Endothelial cell of umbilical vein (primary cell): ENCODE measurements at regions not wholly inside any gene's neighbourhood (a gene's known extent, or its start where the extent isn't known, plus 50 kb on each side); places are given as distances from the start of the nearest gene placed in this dataset.

Experiments used
- BruUV-seq: library from RNA; stranded (reverse); fragments of 400-500 nt; replicated peaks from 2 replicates; lab custom pipeline; 2021; lab: Mats Ljungman, UMichigan
- CTCF ChIA-PET: fragments of 300-600, 350-600 bp; sonication (Branson Sonifier 250); formaldehyde crosslinking; loops from one replicate; lab custom pipeline; 2021; ENCODE audit warnings: antibody characterized with exemption, inconsistent platforms; lab: Charles Lee
- POLR2A ChIA-PET: fragments of 300-600, 350-600 bp; sonication (Branson Sonifier 250); formaldehyde crosslinking; loops from one replicate; lab custom pipeline; 2021; ENCODE audit warnings: antibody characterized with exemption, inconsistent platforms; lab: Charles Lee
- DNase-seq: peaks from one replicate; pipeline ENCODE4 v3.0.0-alpha.2; 2011; ENCODE audit warnings: low read depth, low spot score
- FAIRE-seq: peaks from 2 replicates; lab custom pipeline; 2011; peaks lifted over from hg19 to GRCh38; lab: Jason Lieb, UNC
- H2AFZ ChIP-seq: 2 replicates; pipeline ENCODE4 v1.6.0; 2012; ENCODE audit warnings: low read depth, low read length, control low read depth, inconsistent platforms
- H3K27ac ChIP-seq: 2 replicates; pipeline ENCODE4 v1.5.1; 2011; ENCODE audit warnings: low read depth, mild to moderate bottlenecking, control low read depth, low read length, moderate library complexity; ENCODE audit not compliant: insufficient read depth
- H3K27me3 ChIP-seq, 2 experiments: 2 replicates each; pipeline versions ENCODE4 v1.6.0 to v1.6.1; 2011; ENCODE audit warnings: low read length in 2 of 2, mixed read lengths in 1 of 2; ENCODE audit not compliant: control insufficient read depth in 2 of 2, insufficient read depth in 2 of 2
- H3K36me3 ChIP-seq, 2 experiments: 2 replicates in 1 of 2; 3 replicates in 1 of 2; pipeline ENCODE4 v1.5.1; 2011; ENCODE audit warnings: low read length in 2 of 2, mild to moderate bottlenecking in 1 of 2, moderate library complexity in 1 of 2; ENCODE audit not compliant: control insufficient read depth in 2 of 2, insufficient read depth in 2 of 2; ENCODE audit errors: extremely low read depth in 1 of 2
- H3K4me1 ChIP-seq: 3 replicates; pipeline ENCODE4 v1.5.1; 2011; ENCODE audit warnings: mild to moderate bottlenecking, low read length; ENCODE audit not compliant: control insufficient read depth, insufficient read depth; ENCODE audit errors: extremely low read depth
- H3K4me2 ChIP-seq: 2 replicates; pipeline ENCODE4 v1.6.1; 2011; ENCODE audit warnings: low read length, control low read depth, mixed read lengths; ENCODE audit not compliant: insufficient read depth
- H3K4me3 ChIP-seq, 3 experiments: fragments of 200-600 bp in 1 of 3; sonication (generic), shearing (Covaris generic) in 1 of 3; replicated peaks in 1 of 3; 2 replicates each; pipeline ENCODE4 v1.5.1; 2011 to 2016; ENCODE audit warnings: control low read depth in 3 of 3, low read length in 3 of 3, mild to moderate bottlenecking in 2 of 3, inconsistent platforms in 1 of 3, low read depth in 1 of 3, moderate library complexity in 1 of 3; ENCODE audit not compliant: insufficient read depth in 1 of 3
- H3K79me2 ChIP-seq: 2 replicates; pipeline ENCODE4 v1.6.0; 2012; ENCODE audit warnings: low read length, inconsistent platforms; ENCODE audit not compliant: control insufficient read depth, insufficient read depth
- H3K9ac ChIP-seq: replicated peaks from 2 replicates; pipeline ENCODE3; 2011; ENCODE audit warnings: low read length, control low read depth; ENCODE audit not compliant: insufficient read depth; ENCODE audit errors: extremely low read depth
- H3K9me1 ChIP-seq: replicated peaks from 3 replicates; pipeline ENCODE4 v1.6.0; 2011; ENCODE audit warnings: mild to moderate bottlenecking, low read length; ENCODE audit not compliant: control insufficient read depth, insufficient read depth; ENCODE audit errors: extremely low read depth
- H3K9me3 ChIP-seq: replicated peaks from 2 replicates; pipeline ENCODE4 v1.5.1; 2012; ENCODE audit warnings: low read length, inconsistent platforms; ENCODE audit not compliant: control insufficient read depth, insufficient read depth
- H4K20me1 ChIP-seq: replicated peaks from 2 replicates; pipeline ENCODE3; 2011; ENCODE audit warnings: mild to moderate bottlenecking, low read length; ENCODE audit not compliant: control insufficient read depth, insufficient read depth; ENCODE audit errors: extremely low read depth
- EZH2 ChIP-seq: IDR thresholded peaks from 2 replicates; pipeline ENCODE4 v1.6.1; 2012; ENCODE audit warnings: borderline replicate concordance, low read depth, mild to moderate bottlenecking, moderate library complexity, low read length, inconsistent platforms; ENCODE audit not compliant: severe bottlenecking
- FOS ChIP-seq: IDR thresholded peaks from 2 replicates; pipeline ENCODE4 v1.6.1; 2011; ENCODE audit warnings: mild to moderate bottlenecking, low read length, moderate library complexity, borderline replicate concordance; ENCODE audit not compliant: insufficient read depth
- GATA2 ChIP-seq: IDR thresholded peaks from 2 replicates; pipeline ENCODE4 v1.7.0; 2011; ENCODE audit warnings: low read depth, mild to moderate bottlenecking, moderate library complexity, mixed read lengths, low read length; ENCODE audit not compliant: insufficient read length, insufficient read depth
- JUN ChIP-seq: IDR thresholded peaks from 2 replicates; pipeline ENCODE4 v1.6.1; 2011; ENCODE audit warnings: borderline replicate concordance, low read depth; ENCODE audit not compliant: insufficient read length, insufficient read depth
- MYC ChIP-seq: IDR thresholded peaks from one replicate; pipeline ENCODE4 v1.6.1; 2011; ENCODE audit warnings: mild to moderate bottlenecking, low read depth, low read length
- POLR2A ChIP-seq: IDR thresholded peaks from 2 replicates; pipeline ENCODE4 v1.6.1; 2012; ENCODE audit warnings: low read depth, mild to moderate bottlenecking, control low read depth, low read length
- POLR2AphosphoS5 ChIP-seq: IDR thresholded peaks from 2 replicates; pipeline ENCODE4 v1.6.1; 2012; ENCODE audit warnings: low read depth, mild to moderate bottlenecking, control low read depth, low read length, moderate library complexity; ENCODE audit not compliant: insufficient read depth
- dilution Hi-C: fragments of 300-500 bp; cut with MboI; formaldehyde crosslinking; loops from one replicate; pipeline ENCODE4 v1.15.0; 2019; ENCODE audit warnings: low sequenced_read_pairs; ENCODE audit not compliant: extremely low pct_ligation_motif_present
- intact Hi-C: fragments of 100-400 bp; cut with micrococcal nuclease; formaldehyde crosslinking; loops from one replicate; pipeline ENCODE4 v1.10.0; 2022
- TF ChIP-seq, protein P1 (sequence below): IDR thresholded peaks from 2 replicates; pipeline ENCODE4 v1.6.1; 2011; ENCODE audit not compliant: insufficient read depth, insufficient read length
- TF ChIP-seq, protein P2 (sequence below), 2 donors: IDR thresholded peaks; 1 replicate in 1 of 2; 2 replicates in 1 of 2; pipeline ENCODE4 v1.5.1; 2011; ENCODE audit warnings: low read length in 2 of 2, mild to moderate bottlenecking in 2 of 2, moderate library complexity in 2 of 2, control low read depth in 1 of 2, inconsistent platforms in 1 of 2, low read depth in 1 of 2; ENCODE audit not compliant: insufficient read depth in 1 of 2; ENCODE audit errors: extremely low read depth in 1 of 2

DNA sequence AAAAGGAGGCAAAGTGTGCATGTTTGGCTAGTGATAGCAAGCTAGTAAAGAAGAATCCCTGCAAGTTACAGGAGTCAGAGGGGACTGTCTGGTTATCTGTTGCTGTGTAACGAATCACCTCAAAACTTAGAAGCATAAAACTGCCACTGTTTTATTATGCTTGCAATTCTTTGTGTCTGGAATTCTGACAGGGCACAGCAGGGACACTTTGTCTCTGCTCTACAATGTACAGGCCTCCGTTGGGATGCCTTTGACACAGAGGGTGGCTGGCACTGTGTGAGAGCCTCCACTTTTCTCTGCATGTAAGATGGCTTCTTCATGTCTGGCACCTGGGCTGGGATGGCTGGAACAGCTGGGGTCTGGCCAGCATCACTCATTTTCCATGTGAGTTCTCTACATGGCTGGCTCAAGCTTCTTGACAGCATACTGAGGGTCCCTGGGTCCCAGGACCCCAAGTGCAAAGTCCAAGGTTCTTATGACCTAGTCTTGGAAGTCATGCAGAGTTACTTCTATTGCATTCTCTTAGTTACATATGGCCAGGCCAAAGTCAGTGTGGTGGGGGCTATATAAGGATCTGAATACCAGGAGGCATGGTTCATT lies 276.9 kb downstream of the RPS24 start:
- POLR2A ChIA-PET = no interaction called here
- dilution Hi-C loops = no loop called here

More for the DNA sequence above, 276.9 kb downstream of the RPS24 start:
- TF ChIP-seq FOS (no peak), EZH2 (no peak), MYC (no peak), POLR2AphosphoS5 (no peak), GATA2 (no peak), JUN (no peak), POLR2A (no peak)
- TF ChIP-seq, protein P1, sequence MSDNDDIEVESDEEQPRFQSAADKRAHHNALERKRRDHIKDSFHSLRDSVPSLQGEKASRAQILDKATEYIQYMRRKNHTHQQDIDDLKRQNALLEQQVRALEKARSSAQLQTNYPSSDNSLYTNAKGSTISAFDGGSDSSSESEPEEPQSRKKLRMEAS = no peak
- TF ChIP-seq, protein P2, sequence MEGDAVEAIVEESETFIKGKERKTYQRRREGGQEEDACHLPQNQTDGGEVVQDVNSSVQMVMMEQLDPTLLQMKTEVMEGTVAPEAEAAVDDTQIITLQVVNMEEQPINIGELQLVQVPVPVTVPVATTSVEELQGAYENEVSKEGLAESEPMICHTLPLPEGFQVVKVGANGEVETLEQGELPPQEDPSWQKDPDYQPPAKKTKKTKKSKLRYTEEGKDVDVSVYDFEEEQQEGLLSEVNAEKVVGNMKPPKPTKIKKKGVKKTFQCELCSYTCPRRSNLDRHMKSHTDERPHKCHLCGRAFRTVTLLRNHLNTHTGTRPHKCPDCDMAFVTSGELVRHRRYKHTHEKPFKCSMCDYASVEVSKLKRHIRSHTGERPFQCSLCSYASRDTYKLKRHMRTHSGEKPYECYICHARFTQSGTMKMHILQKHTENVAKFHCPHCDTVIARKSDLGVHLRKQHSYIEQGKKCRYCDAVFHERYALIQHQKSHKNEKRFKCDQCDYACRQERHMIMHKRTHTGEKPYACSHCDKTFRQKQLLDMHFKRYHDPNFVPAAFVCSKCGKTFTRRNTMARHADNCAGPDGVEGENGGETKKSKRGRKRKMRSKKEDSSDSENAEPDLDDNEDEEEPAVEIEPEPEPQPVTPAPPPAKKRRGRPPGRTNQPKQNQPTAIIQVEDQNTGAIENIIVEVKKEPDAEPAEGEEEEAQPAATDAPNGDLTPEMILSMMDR (IDR thresholded peaks at IDR 0.05; ENCODE audit: extremely low read depth in 1 of 2, insufficient read depth in 1 of 2, low read depth in 1 of 2, low read length in 2 of 2) = no peak
- H3K9me1 ChIP-seq = no peaks in the 10 kb centered on the region
- FAIRE-seq (no peak), DNase-seq (no peak)
- H3K27ac ChIP-seq = no peak overlapping the region
- no peaks in the 10 kb centered on the region for H3K36me3 ChIP-seq
- H3K9me3 ChIP-seq = no peaks in the 10 kb centered on the region
- H3K4me2 ChIP-seq = no peak overlapping the region
- CTCF ChIA-PET = interaction anchor here (0.7 to 1.9 kb wide), 3 partner anchors 25 to 149 kb away, joined by 3 to 4 read pairs (median 3); no protein-coding TSS in a partner anchor
- H3K4me1 ChIP-seq = peaks cover 5% of the 10 kb centered on the region
- no peak overlapping the region for H3K4me3 ChIP-seq
- no peaks in the 10 kb centered on the region for H4K20me1 ChIP-seq
- no TSS peak for BruUV-seq
- no peak overlapping the region for H2AFZ ChIP-seq
- H3K9ac ChIP-seq = no peak overlapping the region
- peaks cover 6 to 14% of the 10 kb centered on the region in 2 experiments for H3K27me3 ChIP-seq
- intact Hi-C loops = no loop called here
- H3K79me2 ChIP-seq = no peaks in the 10 kb centered on the region
